GM23338 (cell line): ENCODE measurements at regions not wholly inside any gene's neighbourhood (a gene's known extent, or its start where the extent isn't known, plus 50 kb on each side); places are given as distances from the start of the nearest gene placed in this dataset.

ENCODE experiments used
- ATAC-seq: fragments of 200-7000 bp; cut with Tn5 transposase; 3 replicates; pipeline ENCODE4 v1.9.1; 2020
- DNase-seq: peaks from one replicate; pipeline ENCODE4 v3.0.0-alpha.2; 2015; ENCODE audit warnings: low spot score
- H2AFZ ChIP-seq: fragments of 200-600 bp; sonication (generic); 2 replicates; pipeline ENCODE4 v1.8.0; 2016; ENCODE audit warnings: antibody characterized with exemption, mild to moderate bottlenecking, moderate library complexity
- H3F3A ChIP-seq: fragments of 200-600 bp; sonication (generic); replicated peaks from 2 replicates; pipeline ENCODE4 v1.8.0; 2017; ENCODE audit warnings: antibody characterized with exemption, mixed run types, low read depth
- H3K27ac ChIP-seq: fragments of 200-600 bp; sonication (generic); 2 replicates; pipeline ENCODE4 v1.6.1; 2016; ENCODE audit warnings: low read depth
- H3K27me3 ChIP-seq: fragments of 200-600 bp; sonication (generic); 2 replicates; pipeline ENCODE4 v1.8.0; 2016; ENCODE audit warnings: mild to moderate bottlenecking, mixed run types, moderate library complexity; ENCODE audit not compliant: insufficient read depth
- H3K36me3 ChIP-seq: fragments of 200-600 bp; sonication (generic); 2 replicates; pipeline ENCODE4 v1.8.0; 2016; ENCODE audit warnings: mild to moderate bottlenecking; ENCODE audit not compliant: insufficient read depth
- H3K4me1 ChIP-seq: fragments of 200-600 bp; sonication (generic); 2 replicates; pipeline ENCODE4 v1.8.0; 2016; ENCODE audit warnings: mild to moderate bottlenecking, moderate library complexity; ENCODE audit not compliant: insufficient read depth
- H3K4me2 ChIP-seq: fragments of 200-600 bp; sonication (generic); 2 replicates; pipeline ENCODE4 v1.7.1; 2017; ENCODE audit warnings: mixed run types
- H3K4me3 ChIP-seq: fragments of 200-600 bp; sonication (generic); 2 replicates; pipeline ENCODE4 v1.6.1; 2016; ENCODE audit warnings: mixed run types
- H3K79me2 ChIP-seq: fragments of 200-600 bp; sonication (generic); replicated peaks from 2 replicates; pipeline ENCODE4 v1.8.0; 2017; ENCODE audit warnings: mild to moderate bottlenecking; ENCODE audit not compliant: insufficient read depth
- H3K9me2 ChIP-seq: fragments of 200-600 bp; sonication (generic); 2 replicates; pipeline ENCODE4 v1.8.0; 2017; ENCODE audit not compliant: insufficient read depth
- H4K20me1 ChIP-seq: fragments of 200-600 bp; sonication (generic); replicated peaks from 2 replicates; pipeline ENCODE4 v1.8.0; 2017; ENCODE audit warnings: mild to moderate bottlenecking; ENCODE audit not compliant: insufficient read depth
- H3K27ac Mint-ChIP-seq: 2 replicates; pipeline ENCODE4 v1.8.0; 2020; ENCODE audit warnings: inconsistent platforms, mild to moderate bottlenecking, moderate library complexity, mixed read lengths
- H3K27me3 Mint-ChIP-seq: 3 replicates; pipeline ENCODE4 v1.8.0; 2022; ENCODE audit warnings: low read depth, mild to moderate bottlenecking, moderate library complexity, mixed read lengths, inconsistent platforms; ENCODE audit not compliant: insufficient read depth, poor library complexity
- H3K36me3 Mint-ChIP-seq: 3 replicates; pipeline ENCODE4 v1.8.0; 2021; ENCODE audit warnings: low read depth, mild to moderate bottlenecking, inconsistent platforms, moderate library complexity, mixed read lengths
- H3K4me1 Mint-ChIP-seq: 3 replicates; pipeline ENCODE4 v1.8.0; 2020; ENCODE audit warnings: mild to moderate bottlenecking, inconsistent platforms, mixed read lengths
- H3K4me3 Mint-ChIP-seq: 3 replicates; pipeline ENCODE4 v1.8.0; 2021; ENCODE audit warnings: moderate library complexity, mild to moderate bottlenecking, inconsistent platforms, mixed read lengths
- H3K9me3 Mint-ChIP-seq: 3 replicates; pipeline ENCODE4 v1.8.0; 2020; ENCODE audit warnings: moderate library complexity, mild to moderate bottlenecking, inconsistent platforms, mixed read lengths
- CREB1 ChIP-seq: fragments of 250-450 bp; sonication (Bioruptor Pico); IDR thresholded peaks from 2 replicates; pipeline ENCODE4 v1.5.0; 2020; ENCODE audit warnings: low read depth, mild to moderate bottlenecking, moderate library complexity
- EZH2 ChIP-seq: fragments of 200-600 bp; sonication (generic); IDR thresholded peaks from one replicate; pipeline ENCODE4 v1.8.0; 2017; ENCODE audit warnings: antibody characterized with exemption, mild to moderate bottlenecking, low read depth; ENCODE audit not compliant: unreplicated experiment
- EZH2phosphoT487 ChIP-seq: fragments of 200-600 bp; sonication (generic); IDR thresholded peaks from one replicate; pipeline ENCODE4 v1.8.1; 2018; ENCODE audit warnings: antibody characterized with exemption; ENCODE audit not compliant: unreplicated experiment
- JUNB ChIP-seq: IDR thresholded peaks from one replicate; pipeline ENCODE4 v1.6.1; 2016; ENCODE audit warnings: antibody characterized with exemption; ENCODE audit not compliant: unreplicated experiment
- ZNF331 ChIP-seq: fragments of 250-450 bp; sonication (Bioruptor Pico); IDR thresholded peaks from 2 replicates; pipeline ENCODE4 v1.5.0; 2020; ENCODE audit warnings: low read depth, mild to moderate bottlenecking, moderate library complexity
- TF ChIP-seq, protein P1 (sequence below): fragments of 250-450 bp; sonication (Bioruptor Pico); IDR thresholded peaks from 2 replicates; pipeline ENCODE4 v1.5.0; 2020; ENCODE audit warnings: mild to moderate bottlenecking, moderate library complexity
- TF ChIP-seq, protein P2 (sequence below): IDR thresholded peaks from one replicate; pipeline ENCODE4 v1.6.1; 2018; ENCODE audit warnings: antibody characterized with exemption; ENCODE audit not compliant: unreplicated experiment
- TF ChIP-seq, protein P3 (sequence below), 2 experiments: fragments of 200-600 bp in 1 of 2; sonication (generic) in 1 of 2; conservative IDR thresholded peaks; 2 replicates each; pipeline versions ENCODE4 v1.5.1 to v1.6.1; 2016 to 2017; ENCODE audit warnings: antibody characterized with exemption in 2 of 2, low read depth in 2 of 2, mild to moderate bottlenecking in 2 of 2, moderate library complexity in 1 of 2

DNA sequence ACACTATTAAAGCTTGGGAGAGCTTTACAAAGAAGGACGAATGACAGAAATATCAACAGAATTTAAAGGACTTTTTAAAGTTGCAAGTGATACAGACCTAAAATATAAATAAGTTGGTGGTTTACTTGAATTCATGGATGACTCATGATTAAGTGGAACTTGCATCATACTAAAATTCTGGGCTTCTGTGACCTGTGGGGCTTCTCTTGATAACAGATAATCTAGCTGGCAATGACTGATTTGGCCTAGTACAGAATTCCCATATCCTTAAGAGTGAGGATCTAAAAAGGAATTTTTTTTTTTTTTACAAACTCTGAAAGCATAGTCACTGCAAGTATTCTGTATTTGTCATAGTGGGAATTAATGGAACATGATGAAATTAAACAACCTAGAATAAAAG, 543.7 kb upstream of the SGCD start (continued):
- TF ChIP-seq, protein P1, sequence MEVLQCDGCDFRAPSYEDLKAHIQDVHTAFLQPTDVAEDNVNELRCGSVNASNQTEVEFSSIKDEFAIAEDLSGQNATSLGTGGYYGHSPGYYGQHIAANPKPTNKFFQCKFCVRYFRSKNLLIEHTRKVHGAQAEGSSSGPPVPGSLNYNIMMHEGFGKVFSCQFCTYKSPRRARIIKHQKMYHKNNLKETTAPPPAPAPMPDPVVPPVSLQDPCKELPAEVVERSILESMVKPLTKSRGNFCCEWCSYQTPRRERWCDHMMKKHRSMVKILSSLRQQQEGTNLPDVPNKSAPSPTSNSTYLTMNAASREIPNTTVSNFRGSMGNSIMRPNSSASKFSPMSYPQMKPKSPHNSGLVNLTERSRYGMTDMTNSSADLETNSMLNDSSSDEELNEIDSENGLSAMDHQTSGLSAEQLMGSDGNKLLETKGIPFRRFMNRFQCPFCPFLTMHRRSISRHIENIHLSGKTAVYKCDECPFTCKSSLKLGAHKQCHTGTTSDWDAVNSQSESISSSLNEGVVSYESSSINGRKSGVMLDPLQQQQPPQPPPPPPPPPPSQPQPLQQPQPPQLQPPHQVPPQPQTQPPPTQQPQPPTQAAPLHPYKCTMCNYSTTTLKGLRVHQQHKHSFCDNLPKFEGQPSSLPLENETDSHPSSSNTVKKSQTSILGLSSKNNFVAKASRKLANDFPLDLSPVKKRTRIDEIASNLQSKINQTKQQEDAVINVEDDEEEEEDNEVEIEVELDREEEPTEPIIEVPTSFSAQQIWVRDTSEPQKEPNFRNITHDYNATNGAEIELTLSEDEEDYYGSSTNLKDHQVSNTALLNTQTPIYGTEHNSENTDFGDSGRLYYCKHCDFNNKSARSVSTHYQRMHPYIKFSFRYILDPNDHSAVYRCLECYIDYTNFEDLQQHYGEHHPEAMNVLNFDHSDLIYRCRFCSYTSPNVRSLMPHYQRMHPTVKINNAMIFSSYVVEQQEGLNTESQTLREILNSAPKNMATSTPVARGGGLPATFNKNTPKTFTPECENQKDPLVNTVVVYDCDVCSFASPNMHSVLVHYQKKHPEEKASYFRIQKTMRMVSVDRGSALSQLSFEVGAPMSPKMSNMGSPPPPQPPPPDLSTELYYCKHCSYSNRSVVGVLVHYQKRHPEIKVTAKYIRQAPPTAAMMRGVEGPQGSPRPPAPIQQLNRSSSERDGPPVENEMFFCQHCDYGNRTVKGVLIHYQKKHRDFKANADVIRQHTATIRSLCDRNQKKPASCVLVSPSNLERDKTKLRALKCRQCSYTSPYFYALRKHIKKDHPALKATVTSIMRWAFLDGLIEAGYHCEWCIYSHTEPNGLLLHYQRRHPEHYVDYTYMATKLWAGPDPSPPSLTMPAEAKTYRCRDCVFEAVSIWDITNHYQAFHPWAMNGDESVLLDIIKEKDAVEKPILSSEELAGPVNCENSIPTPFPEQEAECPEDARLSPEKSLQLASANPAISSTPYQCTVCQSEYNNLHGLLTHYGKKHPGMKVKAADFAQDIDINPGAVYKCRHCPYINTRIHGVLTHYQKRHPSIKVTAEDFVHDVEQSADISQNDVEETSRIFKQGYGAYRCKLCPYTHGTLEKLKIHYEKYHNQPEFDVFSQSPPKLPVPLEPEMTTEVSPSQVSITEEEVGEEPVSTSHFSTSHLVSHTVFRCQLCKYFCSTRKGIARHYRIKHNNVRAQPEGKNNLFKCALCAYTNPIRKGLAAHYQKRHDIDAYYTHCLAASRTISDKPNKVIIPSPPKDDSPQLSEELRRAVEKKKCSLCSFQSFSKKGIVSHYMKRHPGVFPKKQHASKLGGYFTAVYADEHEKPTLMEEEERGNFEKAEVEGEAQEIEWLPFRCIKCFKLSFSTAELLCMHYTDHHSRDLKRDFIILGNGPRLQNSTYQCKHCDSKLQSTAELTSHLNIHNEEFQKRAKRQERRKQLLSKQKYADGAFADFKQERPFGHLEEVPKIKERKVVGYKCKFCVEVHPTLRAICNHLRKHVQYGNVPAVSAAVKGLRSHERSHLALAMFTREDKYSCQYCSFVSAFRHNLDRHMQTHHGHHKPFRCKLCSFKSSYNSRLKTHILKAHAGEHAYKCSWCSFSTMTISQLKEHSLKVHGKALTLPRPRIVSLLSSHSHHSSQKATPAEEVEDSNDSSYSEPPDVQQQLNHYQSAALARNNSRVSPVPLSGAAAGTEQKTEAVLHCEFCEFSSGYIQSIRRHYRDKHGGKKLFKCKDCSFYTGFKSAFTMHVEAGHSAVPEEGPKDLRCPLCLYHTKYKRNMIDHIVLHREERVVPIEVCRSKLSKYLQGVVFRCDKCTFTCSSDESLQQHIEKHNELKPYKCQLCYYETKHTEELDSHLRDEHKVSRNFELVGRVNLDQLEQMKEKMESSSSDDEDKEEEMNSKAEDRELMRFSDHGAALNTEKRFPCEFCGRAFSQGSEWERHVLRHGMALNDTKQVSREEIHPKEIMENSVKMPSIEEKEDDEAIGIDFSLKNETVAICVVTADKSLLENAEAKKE (CRISPR knock-in tag), result no peak
- no peak for TF ChIP-seq CREB1 (CRISPR knock-in tag)
- no peak for TF ChIP-seq EZH2

DNA sequence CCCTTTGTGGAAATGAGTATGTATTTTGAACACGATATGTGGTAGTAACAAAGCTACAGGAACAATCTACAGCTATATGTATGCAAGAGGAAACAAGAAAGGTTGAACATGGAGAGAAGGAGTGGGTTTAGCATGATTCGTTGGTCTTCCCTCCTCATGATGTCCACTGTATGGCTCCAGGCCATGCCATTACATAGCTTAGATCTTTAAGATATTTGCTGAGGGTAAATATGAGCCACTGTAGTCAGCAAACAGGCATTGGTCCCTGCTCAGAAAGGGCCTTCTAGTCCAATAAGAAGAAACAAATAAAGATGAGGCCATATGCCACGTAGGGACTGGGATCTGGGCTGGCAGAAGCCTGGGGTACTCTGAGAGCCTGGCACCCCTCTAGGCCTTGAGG, 543.2 kb upstream of the SGCD start:
- H3K27me3 Mint-ChIP-seq, result no peaks in the 10 kb centered on the region
- no peaks in the 10 kb centered on the region for H3F3A ChIP-seq
- H3K79me2 ChIP-seq, result no peaks in the 10 kb centered on the region
- no peaks in the 10 kb centered on the region for H3K4me1 ChIP-seq
- no peak overlapping the region for H3K4me3 Mint-ChIP-seq
- H3K36me3 Mint-ChIP-seq, result peaks cover 5% of the 10 kb centered on the region; the same call in 2 of the 3 replicates
- H2AFZ ChIP-seq, result no peak overlapping the region
- no peaks in the 10 kb centered on the region; the same call in 1 of the 2 replicates for H3K9me2 ChIP-seq
- H3K9me3 Mint-ChIP-seq, result peaks cover 13% of the 10 kb centered on the region; the same call in 2 of the 3 replicates
- no peak overlapping the region for H3K4me2 ChIP-seq
- no peaks in the 10 kb centered on the region for H3K4me1 Mint-ChIP-seq
- DNase-seq (no peak), ATAC-seq (no peak)
- H3K4me3 ChIP-seq, result no peak overlapping the region
- no peak overlapping the region for H3K27ac ChIP-seq
- no peaks in the 10 kb centered on the region for H4K20me1 ChIP-seq
- no peak overlapping the region for H3K27ac Mint-ChIP-seq
- no peaks in the 10 kb centered on the region for H3K36me3 ChIP-seq
- H3K27me3 ChIP-seq, result no peaks in the 10 kb centered on the region
- TF ChIP-seq JUNB, result no peak
- no peak for TF ChIP-seq ZNF331 (CRISPR knock-in tag)
- TF ChIP-seq, protein P2, sequence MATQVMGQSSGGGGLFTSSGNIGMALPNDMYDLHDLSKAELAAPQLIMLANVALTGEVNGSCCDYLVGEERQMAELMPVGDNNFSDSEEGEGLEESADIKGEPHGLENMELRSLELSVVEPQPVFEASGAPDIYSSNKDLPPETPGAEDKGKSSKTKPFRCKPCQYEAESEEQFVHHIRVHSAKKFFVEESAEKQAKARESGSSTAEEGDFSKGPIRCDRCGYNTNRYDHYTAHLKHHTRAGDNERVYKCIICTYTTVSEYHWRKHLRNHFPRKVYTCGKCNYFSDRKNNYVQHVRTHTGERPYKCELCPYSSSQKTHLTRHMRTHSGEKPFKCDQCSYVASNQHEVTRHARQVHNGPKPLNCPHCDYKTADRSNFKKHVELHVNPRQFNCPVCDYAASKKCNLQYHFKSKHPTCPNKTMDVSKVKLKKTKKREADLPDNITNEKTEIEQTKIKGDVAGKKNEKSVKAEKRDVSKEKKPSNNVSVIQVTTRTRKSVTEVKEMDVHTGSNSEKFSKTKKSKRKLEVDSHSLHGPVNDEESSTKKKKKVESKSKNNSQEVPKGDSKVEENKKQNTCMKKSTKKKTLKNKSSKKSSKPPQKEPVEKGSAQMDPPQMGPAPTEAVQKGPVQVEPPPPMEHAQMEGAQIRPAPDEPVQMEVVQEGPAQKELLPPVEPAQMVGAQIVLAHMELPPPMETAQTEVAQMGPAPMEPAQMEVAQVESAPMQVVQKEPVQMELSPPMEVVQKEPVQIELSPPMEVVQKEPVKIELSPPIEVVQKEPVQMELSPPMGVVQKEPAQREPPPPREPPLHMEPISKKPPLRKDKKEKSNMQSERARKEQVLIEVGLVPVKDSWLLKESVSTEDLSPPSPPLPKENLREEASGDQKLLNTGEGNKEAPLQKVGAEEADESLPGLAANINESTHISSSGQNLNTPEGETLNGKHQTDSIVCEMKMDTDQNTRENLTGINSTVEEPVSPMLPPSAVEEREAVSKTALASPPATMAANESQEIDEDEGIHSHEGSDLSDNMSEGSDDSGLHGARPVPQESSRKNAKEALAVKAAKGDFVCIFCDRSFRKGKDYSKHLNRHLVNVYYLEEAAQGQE, result no peak
- TF ChIP-seq EZH2phosphoT487, result no peak
- TF ChIP-seq, protein P3, sequence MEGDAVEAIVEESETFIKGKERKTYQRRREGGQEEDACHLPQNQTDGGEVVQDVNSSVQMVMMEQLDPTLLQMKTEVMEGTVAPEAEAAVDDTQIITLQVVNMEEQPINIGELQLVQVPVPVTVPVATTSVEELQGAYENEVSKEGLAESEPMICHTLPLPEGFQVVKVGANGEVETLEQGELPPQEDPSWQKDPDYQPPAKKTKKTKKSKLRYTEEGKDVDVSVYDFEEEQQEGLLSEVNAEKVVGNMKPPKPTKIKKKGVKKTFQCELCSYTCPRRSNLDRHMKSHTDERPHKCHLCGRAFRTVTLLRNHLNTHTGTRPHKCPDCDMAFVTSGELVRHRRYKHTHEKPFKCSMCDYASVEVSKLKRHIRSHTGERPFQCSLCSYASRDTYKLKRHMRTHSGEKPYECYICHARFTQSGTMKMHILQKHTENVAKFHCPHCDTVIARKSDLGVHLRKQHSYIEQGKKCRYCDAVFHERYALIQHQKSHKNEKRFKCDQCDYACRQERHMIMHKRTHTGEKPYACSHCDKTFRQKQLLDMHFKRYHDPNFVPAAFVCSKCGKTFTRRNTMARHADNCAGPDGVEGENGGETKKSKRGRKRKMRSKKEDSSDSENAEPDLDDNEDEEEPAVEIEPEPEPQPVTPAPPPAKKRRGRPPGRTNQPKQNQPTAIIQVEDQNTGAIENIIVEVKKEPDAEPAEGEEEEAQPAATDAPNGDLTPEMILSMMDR (conservative IDR thresholded peaks at IDR 0.05; ENCODE audit: low read depth in 2 of 2), result no peak
- no peak for TF ChIP-seq CREB1 (CRISPR knock-in tag)
